ENCODE measurements at regions not wholly inside any gene's neighbourhood (a gene's known extent, or its start where the extent isn't known, plus 50 kb on each side); places are given as distances from the start of the nearest gene placed in this dataset.
"Not testable (repeated sequence)": the region's sequence is repeated elsewhere in the genome, so short reads cannot be mapped to it uniquely, and the experiment has no call there.

GRCh38 chr14:105709281-105710118, 183.1 kb downstream of the TMEM121 start:
- no peak for DNase-seq (ENCODE audit: low read depth in 2 of 2)

GRCh38 chr14:105710119-105711043, 184.0 kb downstream of the TMEM121 start:
- no peak for DNase-seq (ENCODE audit: low read depth in 2 of 2)

GRCh38 chr14:105711044-105711620, 184.7 kb downstream of the TMEM121 start:
- no peak for DNase-seq (ENCODE audit: low read depth in 2 of 2)

GRCh38 chr14:105711841-105712460, 185.6 kb downstream of the TMEM121 start:
- DNase-seq (ENCODE audit: low read depth in 2 of 2): no peak

- DNase-seq (ENCODE audit: low read depth in 2 of 2): not testable (repeated sequence)
Observed at GRCh38 chr14:105712670-105713069, 186.3 kb downstream of the TMEM121 start.

- DNase-seq (ENCODE audit: low read depth in 2 of 2): not testable (repeated sequence)
Observed at GRCh38 chr14:105713160-105713559, 186.8 kb downstream of the TMEM121 start.

GRCh38 chr14:105713836-105714235, 187.5 kb downstream of the TMEM121 start:
- not testable (repeated sequence) for DNase-seq (ENCODE audit: low read depth in 2 of 2)

GRCh38 chr14:105718787-105719186, 192.4 kb downstream of the TMEM121 start:
- not testable (repeated sequence) for DNase-seq (ENCODE audit: low read depth in 2 of 2)

- DNase-seq (ENCODE audit: low read depth in 2 of 2): not testable (repeated sequence)
Observed at GRCh38 chr14:105720106-105720505, 193.7 kb downstream of the TMEM121 start.

- DNase-seq (ENCODE audit: low read depth in 2 of 2): not testable (repeated sequence)
Observed at GRCh38 chr14:105720852-105721601, 194.6 kb downstream of the TMEM121 start.

GRCh38 chr14:105721602-105721970, 195.2 kb downstream of the TMEM121 start:
- not testable (repeated sequence) for DNase-seq (ENCODE audit: low read depth in 2 of 2)

GRCh38 chr14:105721996-105722709, 195.8 kb downstream of the TMEM121 start:
- DNase-seq (ENCODE audit: low read depth in 2 of 2): not testable (repeated sequence)

GRCh38 chr14:105723271-105723670, 196.9 kb downstream of the TMEM121 start:
- not testable (repeated sequence) for DNase-seq (ENCODE audit: low read depth in 2 of 2)

- DNase-seq (ENCODE audit: low read depth in 2 of 2): not testable (repeated sequence)
Observed at GRCh38 chr14:105723776-105724175, 197.4 kb downstream of the TMEM121 start.

- not testable (repeated sequence) for DNase-seq (ENCODE audit: low read depth in 2 of 2)
Observed at GRCh38 chr14:105729825-105730368, 203.5 kb downstream of the TMEM121 start.

- DNase-seq (ENCODE audit: low read depth in 2 of 2): not testable (repeated sequence)
Observed at GRCh38 chr14:105730731-105731130, 204.3 kb downstream of the TMEM121 start.

GRCh38 chr14:105731221-105731985, 205.0 kb downstream of the TMEM121 start:
- not testable (repeated sequence) for DNase-seq (ENCODE audit: low read depth in 2 of 2)

GRCh38 chr14:105733081-105734065, 207.0 kb downstream of the TMEM121 start:
- no peak for DNase-seq (ENCODE audit: low read depth in 2 of 2)
